IPS-20b (cell line): ENCODE measurements at regions not wholly inside any gene's neighbourhood (a gene's known extent, or its start where the extent isn't known, plus 50 kb on each side); places are given as distances from the start of the nearest gene placed in this dataset.
"Not testable (repeated sequence)": the region's sequence is repeated elsewhere in the genome, so short reads cannot be mapped to it uniquely, and the experiment has no call there.

Experiments
- H3K27ac ChIP-seq: one replicate; pipeline ENCODE4 v1.5.1; 2013; ENCODE audit warnings: low read length
- H3K27me3 ChIP-seq: 2 replicates; pipeline ENCODE4 v1.6.1; 2013; ENCODE audit warnings: mild to moderate bottlenecking, low read length, inconsistent platforms; ENCODE audit not compliant: insufficient read depth
- H3K36me3 ChIP-seq: 2 replicates; pipeline ENCODE4 v1.6.1; 2013; ENCODE audit warnings: low read depth, mild to moderate bottlenecking, inconsistent platforms, low read length, moderate library complexity; ENCODE audit not compliant: insufficient read depth
- H3K4me1 ChIP-seq: 2 replicates; pipeline ENCODE4 v1.6.1; 2013; ENCODE audit warnings: mild to moderate bottlenecking, control low read depth, inconsistent platforms, low read length, moderate library complexity; ENCODE audit not compliant: insufficient read depth
- H3K4me3 ChIP-seq: 2 replicates; pipeline ENCODE4 v1.5.1; 2013; ENCODE audit warnings: mild to moderate bottlenecking, low read length, inconsistent platforms
- H3K9ac ChIP-seq: 2 replicates; pipeline ENCODE4 v1.6.1; 2013; ENCODE audit warnings: low read depth, mild to moderate bottlenecking, inconsistent platforms, low read length, moderate library complexity
- H3K9me3 ChIP-seq: 2 replicates; pipeline ENCODE4 v1.6.1; 2013; ENCODE audit warnings: mild to moderate bottlenecking, low read depth, low read length, inconsistent platforms; ENCODE audit not compliant: insufficient read depth

DNA sequence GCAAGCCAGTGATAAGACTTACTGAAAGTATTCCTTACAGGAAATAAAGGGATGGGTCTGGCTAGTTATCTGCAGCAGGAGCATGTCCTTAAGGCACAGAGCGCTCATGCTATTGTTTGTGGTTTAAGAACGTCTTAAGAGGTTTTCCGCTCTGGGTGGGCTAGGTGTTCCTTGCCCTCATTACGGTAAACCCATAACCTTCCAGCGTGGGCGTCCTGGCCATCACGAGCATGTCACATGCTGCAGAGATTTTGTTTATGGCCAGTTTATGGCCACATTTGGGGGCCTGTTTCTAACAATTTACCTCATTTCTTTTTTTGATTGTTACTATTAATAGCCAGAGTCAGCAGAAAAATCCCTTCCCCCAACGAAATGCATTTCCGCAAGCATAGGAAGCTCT is 61.0 kb upstream of the TNK2 start:
- not testable (repeated sequence) for H3K4me3 ChIP-seq, H3K9ac ChIP-seq, H3K27me3 ChIP-seq, H3K9me3 ChIP-seq, H3K27ac ChIP-seq, H3K4me1 ChIP-seq
- peaks cover 37% of the 10 kb centered on the region for H3K36me3 ChIP-seq

DNA sequence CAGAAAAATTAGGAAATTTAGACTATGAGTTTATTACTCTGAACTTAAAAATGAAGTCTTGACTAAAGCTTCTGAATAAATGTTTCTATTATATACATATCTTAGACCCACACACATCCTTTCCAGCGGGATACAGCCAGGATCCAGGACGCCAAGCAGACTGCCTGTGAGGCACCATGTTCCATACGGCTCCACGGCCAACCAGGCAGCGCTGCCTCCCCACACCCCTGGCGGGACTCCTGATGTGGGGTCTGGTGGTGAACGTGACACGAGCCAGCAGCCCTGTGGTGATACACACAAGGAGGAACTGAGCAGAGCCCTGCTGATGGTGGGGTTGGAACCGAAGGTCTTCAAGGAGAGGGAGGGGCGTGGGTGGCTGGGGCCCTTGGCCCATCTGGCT is 59.8 kb upstream of the TNK2 start:
- H3K27ac ChIP-seq, H3K4me1 ChIP-seq, H3K9ac ChIP-seq, H3K9me3 ChIP-seq, H3K27me3 ChIP-seq, H3K4me3 ChIP-seq: not testable (repeated sequence)
- H3K36me3 ChIP-seq = peaks cover 37% of the 10 kb centered on the region

DNA sequence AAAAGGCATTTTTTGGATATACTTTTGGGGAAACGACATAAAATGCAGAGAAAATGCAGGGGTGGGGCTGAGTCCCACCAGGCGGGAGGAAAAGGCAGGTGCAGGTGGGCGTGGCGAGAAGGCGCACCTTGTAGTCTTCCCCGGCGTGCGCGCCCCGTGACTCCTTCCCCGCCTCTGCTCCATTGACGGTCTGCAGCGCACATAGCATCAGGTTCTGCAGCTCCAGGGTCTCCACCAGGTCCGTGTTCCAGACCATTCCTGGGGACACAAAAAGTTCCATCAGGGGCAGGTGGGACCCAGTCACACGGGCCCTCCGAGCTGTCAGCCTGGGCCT is 59.0 kb upstream of the TNK2 start:
- not testable (repeated sequence) for H3K4me1 ChIP-seq, H3K9ac ChIP-seq, H3K27ac ChIP-seq, H3K27me3 ChIP-seq, H3K4me3 ChIP-seq, H3K9me3 ChIP-seq
- H3K36me3 ChIP-seq = peaks cover 37% of the 10 kb centered on the region

DNA sequence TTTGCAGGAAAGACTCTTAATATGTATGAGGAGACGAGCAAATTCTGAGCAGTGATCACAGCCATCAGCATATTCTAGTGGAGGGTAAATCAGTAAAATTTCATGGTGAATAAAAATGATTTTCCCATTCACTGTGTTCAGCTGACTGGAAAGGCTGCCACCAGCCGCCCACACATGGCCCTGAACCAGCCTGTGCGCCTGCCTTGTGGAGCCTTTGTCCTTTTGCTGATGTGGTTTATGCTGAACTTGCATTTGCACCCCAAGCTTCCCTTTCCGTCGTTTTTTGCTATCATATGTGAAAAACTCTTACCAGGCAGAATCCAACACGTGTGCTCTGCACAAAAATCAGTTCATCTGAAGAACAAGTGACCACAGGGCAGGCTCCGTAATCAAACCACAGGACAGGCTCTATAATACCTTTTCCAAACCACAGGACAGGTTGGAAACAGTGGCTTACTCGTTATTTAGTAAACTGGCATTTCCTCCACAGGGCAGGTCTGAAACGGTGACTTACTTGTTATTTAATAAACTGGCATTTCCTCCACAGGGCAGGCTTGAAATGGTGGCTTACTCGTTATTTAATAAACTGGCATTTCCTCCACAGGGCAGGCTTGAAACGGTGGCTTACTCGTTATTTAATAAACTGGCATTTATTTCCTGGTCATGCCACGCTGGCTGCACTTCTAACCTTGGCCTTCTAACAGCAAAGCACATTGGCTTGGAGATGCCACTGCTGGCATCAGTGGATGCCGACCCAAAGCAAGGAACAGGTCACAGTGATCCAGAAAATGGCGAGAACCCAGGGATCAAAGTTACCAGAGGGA is 58.4 kb upstream of the TNK2 start:
- not testable (repeated sequence) for H3K9ac ChIP-seq, H3K27me3 ChIP-seq, H3K4me1 ChIP-seq, H3K27ac ChIP-seq, H3K4me3 ChIP-seq, H3K9me3 ChIP-seq
- peaks cover 37% of the 10 kb centered on the region for H3K36me3 ChIP-seq

DNA sequence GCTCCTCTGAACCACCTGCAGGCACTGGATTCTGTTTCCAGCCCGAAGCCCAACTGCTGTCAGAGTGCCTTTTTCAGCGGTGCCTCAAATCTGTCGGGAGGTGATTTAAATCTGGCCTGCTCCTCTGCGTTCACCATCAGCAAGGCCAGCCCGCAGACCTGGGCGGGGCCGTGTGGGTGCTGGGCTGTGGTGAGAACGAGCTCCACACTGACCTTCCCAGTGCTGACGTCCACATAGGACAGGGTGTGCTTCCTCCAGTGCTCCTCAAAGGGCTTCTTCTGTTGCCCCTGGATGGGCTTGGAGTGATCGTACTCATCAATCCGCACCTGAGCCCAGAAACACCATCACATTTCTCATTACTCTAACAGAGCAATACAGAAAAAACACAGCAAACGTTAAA is 56.9 kb upstream of the TNK2 start:
- H3K4me3 ChIP-seq, H3K9me3 ChIP-seq, H3K9ac ChIP-seq, H3K4me1 ChIP-seq, H3K27me3 ChIP-seq, H3K27ac ChIP-seq: not testable (repeated sequence)
- H3K36me3 ChIP-seq = peaks cover 28% of the 10 kb centered on the region

DNA sequence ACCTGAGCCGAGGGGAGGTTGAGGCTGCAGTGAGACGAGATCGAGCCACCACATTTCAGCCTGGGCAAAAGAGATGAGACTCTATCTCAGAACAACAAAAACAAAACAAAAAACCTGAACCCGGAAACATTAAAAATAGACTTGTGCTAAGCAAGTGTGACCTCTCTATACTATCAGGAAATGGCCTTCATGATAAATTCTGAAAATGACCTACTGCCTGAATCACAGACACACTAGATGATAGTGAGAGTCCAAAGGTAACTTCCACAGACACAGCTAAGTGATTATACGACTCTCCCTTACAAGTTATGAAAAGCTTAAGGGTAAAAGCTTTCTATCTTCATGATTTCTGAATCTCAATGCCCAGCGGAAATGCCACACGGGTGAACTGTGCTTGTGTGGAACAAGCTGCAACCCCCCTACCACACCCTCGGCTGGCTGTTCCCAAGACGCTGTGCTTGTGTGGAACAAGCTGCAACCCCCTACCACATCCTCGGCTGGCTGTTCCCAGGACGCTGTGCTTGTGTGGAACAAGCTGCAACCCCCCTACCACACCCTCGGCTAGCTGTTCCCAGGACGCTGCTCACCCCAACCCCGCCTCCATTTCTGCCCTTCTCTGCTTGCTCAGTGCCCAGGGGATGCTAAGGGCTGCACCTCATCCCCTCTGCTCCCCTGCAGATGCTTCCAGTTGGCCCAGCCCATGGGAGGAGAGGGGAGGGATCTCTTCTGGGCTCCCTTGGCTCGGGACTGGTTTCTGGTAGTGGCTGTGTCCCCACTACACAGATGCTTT is 56.2 kb upstream of the TNK2 start:
- peaks cover 23% of the 10 kb centered on the region; the same call in 1 of the 2 replicates for H3K36me3 ChIP-seq
- not testable (repeated sequence) for H3K9me3 ChIP-seq, H3K27me3 ChIP-seq, H3K4me1 ChIP-seq, H3K9ac ChIP-seq, H3K4me3 ChIP-seq, H3K27ac ChIP-seq

DNA sequence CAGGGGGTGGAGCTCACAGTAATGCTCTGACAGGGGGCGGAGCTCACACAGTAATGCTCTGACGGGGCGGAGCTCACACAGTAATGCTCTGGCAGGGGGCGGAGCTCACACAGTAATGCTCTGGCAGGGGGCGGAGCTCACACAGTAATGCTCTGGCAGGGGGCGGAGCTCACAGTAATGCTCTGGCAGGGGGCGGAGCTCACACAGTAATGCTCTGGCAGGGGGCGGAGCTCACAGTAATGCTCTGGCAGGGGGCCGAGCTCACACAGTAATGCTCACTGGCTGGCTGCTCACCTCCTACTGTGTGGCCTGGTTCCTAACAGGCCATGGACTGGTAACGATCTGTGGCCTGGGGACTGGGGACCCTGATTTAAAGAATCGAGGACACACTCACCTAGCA is 53.9 kb upstream of the TNK2 start:
- peaks cover 20% of the 10 kb centered on the region; the same call in 1 of the 2 replicates for H3K36me3 ChIP-seq
- not testable (repeated sequence) for H3K9ac ChIP-seq, H3K4me3 ChIP-seq, H3K9me3 ChIP-seq, H3K27me3 ChIP-seq, H3K4me1 ChIP-seq, H3K27ac ChIP-seq

DNA sequence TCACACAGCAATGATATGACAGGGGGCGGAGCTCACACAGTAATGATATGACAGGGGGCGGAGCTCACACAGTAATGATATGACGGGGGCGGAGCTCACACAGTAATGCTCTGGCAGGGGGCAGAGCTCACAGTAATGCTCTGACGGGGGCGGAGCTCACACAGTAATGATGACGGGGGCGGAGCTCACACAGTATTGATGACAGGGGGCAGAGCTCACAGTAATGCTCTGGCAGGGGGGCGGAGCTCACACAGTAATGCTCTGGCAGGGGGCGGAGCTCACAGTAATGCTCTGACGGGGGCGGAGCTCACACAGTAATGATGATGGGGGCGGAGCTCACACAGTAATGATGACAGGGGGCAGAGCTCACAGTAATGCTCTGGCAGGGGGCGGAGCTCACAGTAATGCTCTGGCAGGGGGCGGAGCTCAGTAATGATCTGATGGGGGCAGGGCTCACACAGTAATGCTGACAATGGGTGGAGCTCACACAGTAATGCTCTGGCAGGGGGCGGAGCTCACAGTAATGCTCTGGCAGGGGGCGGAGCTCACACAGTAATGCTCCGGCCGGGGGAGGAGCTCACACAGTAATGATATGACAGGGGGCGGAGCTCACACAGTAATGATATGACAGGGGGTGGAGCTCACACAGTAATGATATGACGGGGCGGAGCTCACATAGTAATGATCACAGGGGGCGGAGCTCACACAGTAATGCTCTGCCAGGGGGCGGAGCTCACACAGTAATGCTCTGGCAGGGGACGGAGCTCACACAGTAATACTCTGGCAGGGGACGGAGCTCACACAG is 52.8 kb upstream of the TNK2 start:
- not testable (repeated sequence) for H3K27me3 ChIP-seq, H3K27ac ChIP-seq, H3K4me1 ChIP-seq, H3K9me3 ChIP-seq, H3K9ac ChIP-seq, H3K4me3 ChIP-seq
- peaks cover 16% of the 10 kb centered on the region; the same call in 1 of the 2 replicates for H3K36me3 ChIP-seq

DNA sequence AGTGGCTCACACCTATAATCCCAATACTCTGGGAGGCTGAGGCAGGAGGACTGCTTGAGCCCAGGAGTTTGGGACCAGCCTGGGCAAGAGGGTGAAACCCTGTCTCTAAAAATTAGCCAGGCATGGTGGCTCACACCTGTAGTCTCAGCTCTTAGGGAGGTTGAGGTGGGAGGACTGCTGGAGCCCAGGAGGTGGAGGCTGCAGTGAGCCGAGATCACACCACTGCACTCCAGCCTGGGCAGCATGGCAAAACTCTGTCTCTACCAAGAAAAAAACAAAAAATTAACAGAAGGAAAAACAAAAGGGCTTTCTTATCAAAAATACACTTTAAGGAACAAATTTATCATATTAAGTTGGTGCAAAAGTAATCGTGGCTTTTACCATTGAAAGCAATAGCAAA is 51.8 kb upstream of the TNK2 start:
- not testable (repeated sequence) for H3K4me3 ChIP-seq, H3K9me3 ChIP-seq, H3K27me3 ChIP-seq, H3K27ac ChIP-seq, H3K4me1 ChIP-seq, H3K9ac ChIP-seq
- peaks cover 11% of the 10 kb centered on the region; the same call in 1 of the 2 replicates for H3K36me3 ChIP-seq

DNA sequence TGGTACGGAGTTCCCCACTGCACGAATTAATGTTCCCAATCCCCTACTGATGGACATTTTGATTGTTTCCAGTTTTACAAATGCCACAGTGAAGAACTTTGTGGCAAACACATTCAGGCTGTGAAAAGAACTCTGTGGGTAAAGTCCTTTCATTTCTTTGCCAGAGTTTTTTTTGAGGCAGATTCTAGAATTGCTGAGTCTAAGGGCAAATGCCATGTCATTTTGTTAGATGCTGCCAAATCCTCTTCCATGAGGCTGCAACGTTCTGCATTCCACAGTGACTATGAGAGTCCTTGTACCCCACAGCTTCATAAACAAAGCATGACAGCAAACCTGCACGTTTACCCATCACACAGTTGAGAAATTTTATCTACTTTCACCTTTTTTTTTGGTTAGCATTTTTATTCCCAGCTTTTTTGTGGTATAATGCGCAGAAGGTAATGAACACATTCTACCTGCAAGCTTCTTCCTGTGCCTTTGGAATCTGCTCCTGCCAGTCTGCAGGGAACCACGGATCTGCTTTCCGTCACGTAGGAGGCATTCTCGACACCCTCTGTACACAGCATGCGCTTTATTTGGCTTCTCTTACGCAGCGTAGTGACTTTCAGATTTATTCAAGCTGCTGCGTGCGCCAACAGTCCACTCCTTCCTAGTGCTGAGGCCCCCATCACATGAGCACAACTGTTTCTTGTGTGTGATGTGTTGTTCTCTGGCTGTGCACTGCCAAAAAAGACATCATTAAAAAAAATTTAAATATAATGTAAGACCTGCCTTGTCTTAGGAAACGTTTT is 51.2 kb upstream of the TNK2 start:
- H3K27me3 ChIP-seq, H3K36me3 ChIP-seq, H3K9me3 ChIP-seq, H3K4me3 ChIP-seq, H3K4me1 ChIP-seq, H3K9ac ChIP-seq, H3K27ac ChIP-seq: not testable (repeated sequence)

DNA sequence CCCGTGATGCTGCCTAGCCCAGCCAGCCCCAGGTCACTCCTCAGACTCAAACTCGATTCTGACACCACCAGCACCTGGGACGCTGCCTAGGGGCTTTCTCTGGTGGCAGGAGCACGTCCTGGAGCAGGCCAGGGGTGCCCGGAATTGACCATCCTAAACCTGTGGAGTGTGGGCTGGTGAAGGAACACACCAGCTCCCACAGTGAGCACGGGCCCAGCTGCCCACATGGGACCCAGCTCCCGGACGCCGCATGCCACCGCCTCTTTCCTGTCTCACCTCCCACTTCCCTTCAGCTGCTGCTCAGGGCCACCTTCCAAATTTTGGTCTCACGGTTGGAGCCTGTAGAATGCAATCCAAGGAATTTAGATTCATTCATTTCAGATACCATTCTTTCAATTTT is 50.4 kb upstream of the TNK2 start:
- H3K36me3 ChIP-seq, H3K9me3 ChIP-seq, H3K4me1 ChIP-seq, H3K4me3 ChIP-seq, H3K9ac ChIP-seq, H3K27ac ChIP-seq, H3K27me3 ChIP-seq: not testable (repeated sequence)
